ENCODE measurements at regions not wholly inside any gene's neighbourhood (a gene's known extent, or its start where the extent isn't known, plus 50 kb on each side); places are given as distances from the start of the nearest gene placed in this dataset.

GRCh38 chr2:14220101-14220500 lies 412.4 kb upstream of the LRATD1 start:
- TF ChIP-seq CTCF (IDR thresholded peaks at IDR 0.05) (no peak), REST (IDR thresholded peaks at IDR 0.05; ENCODE audit: insufficient read depth in 1 of 2, low read depth in 2 of 2, low read length in 1 of 2) (no peak)

Data from Panc1 (cell line).